Endodermal cell (in vitro differentiated cells): ENCODE measurements at regions not wholly inside any gene's neighbourhood (a gene's known extent, or its start where the extent isn't known, plus 50 kb on each side); places are given as distances from the start of the nearest gene placed in this dataset.

Source experiments
- DNase-seq: peaks from one replicate; pipeline ENCODE4 v3.0.0-alpha.2; 2017
- H3K27ac ChIP-seq: 2 replicates; pipeline ENCODE4 v1.5.1; 2013; ENCODE audit warnings: mild to moderate bottlenecking, low read depth, low read length, moderate library complexity
- H3K27me3 ChIP-seq: 2 replicates; pipeline ENCODE4 v1.6.1; 2013; ENCODE audit warnings: mild to moderate bottlenecking, low read length, moderate library complexity; ENCODE audit not compliant: insufficient read depth, control insufficient read depth, poor library complexity, severe bottlenecking
- H3K36me3 ChIP-seq: 2 replicates; pipeline ENCODE4 v1.7.0; 2013; ENCODE audit warnings: mild to moderate bottlenecking, low read length, moderate library complexity; ENCODE audit not compliant: control insufficient read depth, insufficient read depth
- H3K4me1 ChIP-seq: one replicate; pipeline ENCODE4 v1.7.0; 2013; ENCODE audit warnings: low read length; ENCODE audit not compliant: control insufficient read depth, insufficient read depth
- H3K4me3 ChIP-seq: 2 replicates; pipeline ENCODE4 v1.5.1; 2013; ENCODE audit warnings: mild to moderate bottlenecking, low read length, moderate library complexity
- H3K9ac ChIP-seq: 2 replicates; pipeline ENCODE4 v1.6.1; 2013; ENCODE audit warnings: mild to moderate bottlenecking, low read length, moderate library complexity; ENCODE audit not compliant: poor library complexity, severe bottlenecking; ENCODE audit errors: extremely low read depth
- H3K9me3 ChIP-seq: 2 replicates; pipeline ENCODE4 v1.6.1; 2013; ENCODE audit warnings: mild to moderate bottlenecking, low read length, moderate library complexity; ENCODE audit not compliant: control insufficient read depth
- H3K27ac Mint-ChIP-seq: 2 replicates; pipeline ENCODE4 v1.8.0; 2020; ENCODE audit warnings: mixed read lengths
- H3K27me3 Mint-ChIP-seq: 2 replicates; pipeline ENCODE4 v1.8.0; 2021; ENCODE audit warnings: mild to moderate bottlenecking, mixed read lengths; ENCODE audit not compliant: insufficient read depth
- H3K36me3 Mint-ChIP-seq: 2 replicates; pipeline ENCODE4 v1.8.0; 2020; ENCODE audit warnings: low read depth, mixed read lengths
- H3K4me1 Mint-ChIP-seq: 2 replicates; pipeline ENCODE4 v1.8.0; 2020; ENCODE audit warnings: mixed read lengths
- H3K4me3 Mint-ChIP-seq: 2 replicates; pipeline ENCODE4 v1.8.0; 2020; ENCODE audit warnings: mild to moderate bottlenecking, moderate library complexity, mixed read lengths
- H3K9me3 Mint-ChIP-seq: 2 replicates; pipeline ENCODE4 v1.8.0; 2020; ENCODE audit warnings: mild to moderate bottlenecking, mixed read lengths
- WGBS, 2 experiments: methylation state at CpG; one replicate each; pipeline versions ENCODE4 v1.1.5 to v1.1.7; 2013; ENCODE audit warnings: missing lambda C conversion rate in 2 of 2, mixed read lengths in 1 of 2; ENCODE audit not compliant: insufficient coverage in 1 of 2, insufficient read length in 1 of 2; 5-methylcytosine and 5-hydroxymethylcytosine counted together
- TF ChIP-seq, protein P1 (sequence below): fragments of 200-600 bp; sonication (generic); conservative IDR thresholded peaks from 2 replicates; pipeline ENCODE4 v1.5.0; 2021; ENCODE audit warnings: antibody characterized with exemption, mild to moderate bottlenecking

DNA sequence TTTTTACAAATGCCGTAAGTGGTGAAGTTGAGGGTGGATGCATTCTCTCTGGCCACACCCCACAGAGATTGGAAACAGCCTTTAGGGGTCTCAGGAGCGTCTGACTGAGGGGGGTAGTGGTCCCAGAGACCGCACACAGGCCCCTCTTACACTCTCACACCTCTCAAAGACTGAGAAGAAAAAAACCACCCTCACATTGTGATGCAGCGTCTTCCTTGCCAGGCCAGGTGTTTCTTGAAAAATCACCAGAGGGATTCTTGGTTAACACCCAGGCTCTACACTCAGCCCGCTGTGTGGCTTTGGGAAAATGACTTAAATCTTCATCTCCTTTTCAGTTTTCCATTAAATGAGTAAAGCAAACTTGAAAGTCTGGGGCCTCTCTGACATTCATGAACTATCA is 115.8 kb upstream of the SPTLC3 start:
- 86 to 100% methylated on average over 1 to 5 of the region's 5 CpGs for WGBS, 2 experiments
- Histone ChIP-seq H3K4me3 (no peak overlapping the region), H3K9me3 (no peaks in the 10 kb centered on the region), H3K36me3 (no peaks in the 10 kb centered on the region), H3K27me3 (no peaks in the 10 kb centered on the region), H3K4me1 (no peaks in the 10 kb centered on the region), H3K27ac (no peak overlapping the region), H3K9ac (no peak overlapping the region)
- TF ChIP-seq, protein P1, sequence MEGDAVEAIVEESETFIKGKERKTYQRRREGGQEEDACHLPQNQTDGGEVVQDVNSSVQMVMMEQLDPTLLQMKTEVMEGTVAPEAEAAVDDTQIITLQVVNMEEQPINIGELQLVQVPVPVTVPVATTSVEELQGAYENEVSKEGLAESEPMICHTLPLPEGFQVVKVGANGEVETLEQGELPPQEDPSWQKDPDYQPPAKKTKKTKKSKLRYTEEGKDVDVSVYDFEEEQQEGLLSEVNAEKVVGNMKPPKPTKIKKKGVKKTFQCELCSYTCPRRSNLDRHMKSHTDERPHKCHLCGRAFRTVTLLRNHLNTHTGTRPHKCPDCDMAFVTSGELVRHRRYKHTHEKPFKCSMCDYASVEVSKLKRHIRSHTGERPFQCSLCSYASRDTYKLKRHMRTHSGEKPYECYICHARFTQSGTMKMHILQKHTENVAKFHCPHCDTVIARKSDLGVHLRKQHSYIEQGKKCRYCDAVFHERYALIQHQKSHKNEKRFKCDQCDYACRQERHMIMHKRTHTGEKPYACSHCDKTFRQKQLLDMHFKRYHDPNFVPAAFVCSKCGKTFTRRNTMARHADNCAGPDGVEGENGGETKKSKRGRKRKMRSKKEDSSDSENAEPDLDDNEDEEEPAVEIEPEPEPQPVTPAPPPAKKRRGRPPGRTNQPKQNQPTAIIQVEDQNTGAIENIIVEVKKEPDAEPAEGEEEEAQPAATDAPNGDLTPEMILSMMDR: no peak
- no peak for DNase-seq
- no peaks in the 10 kb centered on the region for H3K27me3 Mint-ChIP-seq
- H3K4me3 Mint-ChIP-seq: no peak overlapping the region
- H3K4me1 Mint-ChIP-seq: peaks cover 17% of the 10 kb centered on the region
- H3K36me3 Mint-ChIP-seq: no peaks in the 10 kb centered on the region
- H3K27ac Mint-ChIP-seq: no peak overlapping the region
- H3K9me3 Mint-ChIP-seq: peaks cover 15% of the 10 kb centered on the region

DNA sequence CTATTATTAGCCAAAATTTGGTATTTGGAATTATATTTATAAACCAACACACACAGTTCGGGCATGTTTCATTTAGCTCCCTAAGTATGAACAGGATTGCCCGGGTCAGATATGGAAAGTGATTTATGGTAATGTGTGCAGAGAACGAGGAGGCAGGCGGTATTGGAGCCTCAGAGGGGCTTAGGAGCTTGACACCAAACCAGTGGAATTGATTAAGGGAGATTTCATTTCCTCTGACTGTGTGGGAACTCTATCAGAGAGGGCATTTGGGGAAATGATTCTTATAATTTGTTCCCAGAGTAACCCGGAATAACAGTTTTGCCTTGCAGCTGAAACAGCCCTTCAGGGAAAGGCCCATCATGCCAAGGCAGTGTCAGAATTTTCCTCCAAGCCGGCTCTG is 115.1 kb upstream of the SPTLC3 start:
- H3K27me3 ChIP-seq: no peaks in the 10 kb centered on the region
- no peaks in the 10 kb centered on the region for H3K36me3 ChIP-seq
- H3K36me3 Mint-ChIP-seq: no peaks in the 10 kb centered on the region
- no peak for DNase-seq
- H3K9ac ChIP-seq: no peak overlapping the region
- no peaks in the 10 kb centered on the region for H3K27me3 Mint-ChIP-seq
- no peaks in the 10 kb centered on the region for H3K4me1 ChIP-seq
- no peak overlapping the region for H3K27ac ChIP-seq
- H3K9me3 ChIP-seq: no peaks in the 10 kb centered on the region
- H3K27ac Mint-ChIP-seq: no peak overlapping the region
- no peak overlapping the region for H3K4me3 ChIP-seq
- peaks cover 15% of the 10 kb centered on the region for H3K9me3 Mint-ChIP-seq
- 90 to 100% methylated on average over 3 to 6 of the region's 6 CpGs for WGBS, 2 experiments
- H3K4me3 Mint-ChIP-seq: no peak overlapping the region
- TF ChIP-seq, protein P1: no peak
- peaks cover 17% of the 10 kb centered on the region for H3K4me1 Mint-ChIP-seq

DNA sequence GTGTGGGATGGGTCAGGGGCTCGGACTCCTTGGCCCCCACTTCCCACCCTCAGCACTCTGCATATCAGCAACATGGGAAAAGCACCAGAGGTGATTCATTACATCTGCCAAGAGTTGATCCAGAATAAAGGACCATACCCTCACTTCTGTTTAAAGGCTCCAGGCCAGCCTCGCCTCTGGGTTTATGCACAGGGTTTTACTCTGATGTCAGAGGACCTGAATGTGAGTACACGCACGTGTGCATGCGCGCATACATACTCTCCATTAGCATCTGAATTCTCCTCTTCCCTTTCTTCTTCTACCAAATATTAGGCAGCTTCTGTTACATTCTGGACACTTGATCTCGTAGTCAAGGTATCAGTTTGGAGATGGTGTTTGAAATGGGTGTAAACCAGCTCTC is 114.7 kb upstream of the SPTLC3 start:
- Histone ChIP-seq H3K9ac (no peak overlapping the region), H3K9me3 (no peaks in the 10 kb centered on the region), H3K27ac (no peak overlapping the region), H3K27me3 (no peaks in the 10 kb centered on the region), H3K36me3 (no peaks in the 10 kb centered on the region), H3K4me3 (no peak overlapping the region), H3K4me1 (no peaks in the 10 kb centered on the region)
- H3K36me3 Mint-ChIP-seq: no peaks in the 10 kb centered on the region
- no peaks in the 10 kb centered on the region for H3K27me3 Mint-ChIP-seq
- TF ChIP-seq, protein P1: no peak
- peaks cover 15% of the 10 kb centered on the region for H3K9me3 Mint-ChIP-seq
- H3K4me1 Mint-ChIP-seq: peaks cover 17% of the 10 kb centered on the region
- 89 to 97% methylated on average over 5 to 7 of the region's 7 CpGs for WGBS, 2 experiments
- no peak overlapping the region for H3K4me3 Mint-ChIP-seq
- H3K27ac Mint-ChIP-seq: no peak overlapping the region
- no peak for DNase-seq
